K562 (cell line): ENCODE measurements at regions not wholly inside any gene's neighbourhood (a gene's known extent, or its start where the extent isn't known, plus 50 kb on each side); places are given as distances from the start of the nearest gene placed in this dataset.
"Not testable (repeated sequence)": the region's sequence is repeated elsewhere in the genome, so short reads cannot be mapped to it uniquely, and the experiment has no call there.

Experiments
- ATAC-seq: fragments of 200-7000 bp; cut with Tn5 transposase; 3 replicates; pipeline ENCODE4 v1.9.1; 2020; ENCODE audit warnings: moderate library complexity
- BruUV-seq: library from RNA; stranded (reverse); fragments of 400-500 nt; replicated peaks from 2 replicates; lab custom pipeline; 2021; lab: Mats Ljungman, UMichigan
- CTCF ChIA-PET: fragments of 300-600 bp; formaldehyde crosslinking; extraction: SDS; loops from one replicate; lab custom pipeline; 2021; ENCODE audit warnings: low intra/inter-chr PET ratio; lab: Yijun Ruan, JAX
- POLR2A ChIA-PET: fragments of 300-600, 350-650 bp; sonication (Branson Sonifier 250); formaldehyde crosslinking; extraction: SDS; loops from one replicate; lab custom pipeline; 2021; ENCODE audit warnings: antibody characterized with exemption, inconsistent platforms; lab: Yijun Ruan, JAX
- DNase-seq, 4 experiments: peaks; one replicate each; pipeline versions ENCODE4 v3.0.0 to v3.0.0-alpha.2; 2011 to 2018; ENCODE audit warnings: low spot score in 3 of 4, mixed read lengths in 3 of 4; ENCODE audit errors: extremely low read depth in 1 of 4
- FAIRE-seq: peaks from 2 replicates; lab custom pipeline; 2011; peaks lifted over from hg19 to GRCh38; lab: Jason Lieb, UNC
- H2AFZ ChIP-seq: 2 replicates; pipeline ENCODE4 v1.6.0; 2011; ENCODE audit warnings: low read depth, low read length, control low read depth, inconsistent platforms
- H3K27ac ChIP-seq: fragments of 200-600 bp; 3 replicates; pipeline ENCODE4 v1.8.0; 2011; ENCODE audit warnings: low read depth, mild to moderate bottlenecking, control low read depth, inconsistent platforms, low read length, moderate library complexity, mixed read lengths; ENCODE audit errors: extremely low read depth
- H3K27me3 ChIP-seq, 2 experiments: fragments of 300-600 bp in 1 of 2; 2 replicates in 1 of 2; 3 replicates in 1 of 2; pipeline versions ENCODE4 v1.6.0 to v1.8.0; 2011; ENCODE audit warnings: inconsistent platforms in 2 of 2, low read length in 2 of 2, mild to moderate bottlenecking in 1 of 2, mixed read lengths in 1 of 2, moderate library complexity in 1 of 2; ENCODE audit not compliant: control insufficient read depth in 2 of 2, insufficient read depth in 2 of 2
- H3K36me3 ChIP-seq: fragments of 300-600 bp; 3 replicates; pipeline ENCODE4 v1.8.0; 2011; ENCODE audit warnings: mild to moderate bottlenecking, low read length, inconsistent platforms; ENCODE audit not compliant: control insufficient read depth, insufficient read depth
- H3K4me1 ChIP-seq, 2 experiments: fragments of 200-600 bp in 1 of 2; replicated peaks in 1 of 2; 2 replicates in 1 of 2; 3 replicates in 1 of 2; pipeline versions ENCODE4 v1.5.1 to v1.8.0; 2011; ENCODE audit warnings: inconsistent platforms in 2 of 2, low read length in 2 of 2, mild to moderate bottlenecking in 1 of 2, mixed read lengths in 1 of 2, moderate library complexity in 1 of 2; ENCODE audit not compliant: control insufficient read depth in 2 of 2, insufficient read depth in 2 of 2
- H3K4me2 ChIP-seq: 2 replicates; pipeline ENCODE4 v1.6.1; 2011; ENCODE audit warnings: low read length, control low read depth, inconsistent platforms, mixed read lengths; ENCODE audit not compliant: insufficient read depth
- H3K4me3 ChIP-seq: fragments of 200-600 bp; sonication (generic), shearing (Covaris generic); 2 replicates; pipeline ENCODE4 v1.5.1; 2016; ENCODE audit warnings: control low read depth, inconsistent platforms
- H3K79me2 ChIP-seq: fragments of 200-600 bp; 3 replicates; pipeline ENCODE4 v1.8.0; 2011; ENCODE audit warnings: low read length, inconsistent platforms; ENCODE audit not compliant: control insufficient read depth, insufficient read depth
- H3K9ac ChIP-seq, 2 experiments: 2 replicates each; pipeline versions ENCODE4 v1.6.0 to v1.6.1; 2011; ENCODE audit warnings: low read depth in 2 of 2, low read length in 2 of 2, control low read depth in 1 of 2, inconsistent platforms in 1 of 2, mild to moderate bottlenecking in 1 of 2, mixed read lengths in 1 of 2; ENCODE audit not compliant: insufficient read depth in 1 of 2
- H3K9me1 ChIP-seq: one replicate; pipeline ENCODE4 v1.6.0; 2011; ENCODE audit warnings: inconsistent platforms, mild to moderate bottlenecking, low read length, moderate library complexity; ENCODE audit not compliant: control insufficient read depth, insufficient read depth
- H3K9me3 ChIP-seq: replicated peaks from 2 replicates; pipeline ENCODE4 v1.5.1; 2011; ENCODE audit warnings: low read depth, low read length, inconsistent platforms; ENCODE audit not compliant: control insufficient read depth, insufficient read depth
- H4K20me1 ChIP-seq: replicated peaks from 2 replicates; pipeline ENCODE4 v1.6.1; 2011; ENCODE audit warnings: low read length, inconsistent platforms, mixed read lengths; ENCODE audit not compliant: control insufficient read depth, insufficient read depth
- CEBPG ChIP-seq, 3 experiments: fragments of 200-800 bp in 1 of 3; sonication (Bioruptor generic) in 1 of 3; sonication (generic) in 1 of 3; formaldehyde crosslinking in 1 of 3; IDR thresholded peaks in 2 of 3; conservative IDR thresholded peaks in 1 of 3; 2 replicates each; pipeline versions ENCODE4 v1.6.1 to v1.8.0; 2016 to 2022; ENCODE audit warnings: missing compliant biosample characterization in 2 of 3, missing genetic modification characterization in 2 of 3, mild to moderate bottlenecking in 1 of 3, missing genetic modification reagents in 1 of 3
- FOXA3 ChIP-seq, 2 experiments: fragments of 450-650 bp in 1 of 2; sonication (generic) in 1 of 2; formaldehyde crosslinking; IDR thresholded peaks in 1 of 2; conservative IDR thresholded peaks in 1 of 2; 2 replicates each; pipeline versions ENCODE4 v1.4.0 to v1.8.0; 2020 to 2022; ENCODE audit warnings: mild to moderate bottlenecking in 2 of 2, missing genetic modification reagents in 1 of 2
- NBN ChIP-seq: fragments of 450-650 bp; IDR thresholded peaks from 2 replicates; pipeline ENCODE4 v1.6.1; 2016; ENCODE audit warnings: low read depth, mild to moderate bottlenecking
- NR2C2 ChIP-seq, 2 experiments: fragments of 200-800 bp in 1 of 2; sonication (Bioruptor generic) in 1 of 2; sonication (generic) in 1 of 2; formaldehyde crosslinking in 1 of 2; IDR thresholded peaks; 2 replicates each; pipeline versions ENCODE4 v1.6.1 to v1.8.0; 2016 to 2022; ENCODE audit warnings: mild to moderate bottlenecking in 1 of 2, missing compliant biosample characterization in 1 of 2, missing genetic modification characterization in 1 of 2, missing genetic modification reagents in 1 of 2
- PTRF ChIP-seq: fragments of 450-650 bp; IDR thresholded peaks from 2 replicates; pipeline ENCODE4 v1.6.1; 2016; ENCODE audit warnings: mild to moderate bottlenecking, missing genetic modification characterization, missing compliant biosample characterization
- RCOR1 ChIP-seq, 2 experiments: IDR thresholded peaks; 2 replicates each; pipeline ENCODE4 v1.6.1; 2012; ENCODE audit warnings: low read depth in 2 of 2, low read length in 2 of 2, borderline replicate concordance in 1 of 2, improper control_type of control experiment in 1 of 2
- SMARCE1 ChIP-seq: fragments of 450-650 bp; IDR thresholded peaks from 2 replicates; pipeline ENCODE4 v1.7.1; 2016; ENCODE audit warnings: mild to moderate bottlenecking
- SREBF2 ChIP-seq: sonication (generic); formaldehyde crosslinking; IDR thresholded peaks from 2 replicates; pipeline ENCODE4 v1.4.0; 2020; ENCODE audit warnings: mild to moderate bottlenecking, missing genetic modification reagents
- ZFPM2 ChIP-seq: fragments of 250-450 bp; sonication (Bioruptor Pico); IDR thresholded peaks from 2 replicates; pipeline ENCODE4 v1.5.1; 2022; ENCODE audit warnings: mild to moderate bottlenecking
- WGBS: fragments of 100-300 bp; shearing (Covaris generic); methylation state at CpG from one replicate; pipeline ENCODE4 v1.1.6; 2016; ENCODE audit warnings: low coverage, mixed read lengths; ENCODE audit not compliant: insufficient coverage; ENCODE audit errors: missing lambda C conversion rate; 5-methylcytosine and 5-hydroxymethylcytosine counted together
- in situ Hi-C: fragments of 300-500 bp; cut with MboI; formaldehyde crosslinking; loops from 4 replicates; pipeline ENCODE4 v1.15.0; 2018; ENCODE audit warnings: inconsistent platforms, mixed read lengths
- intact Hi-C: fragments of 100-400 bp; cut with micrococcal nuclease; formaldehyde crosslinking; loops from 2 replicates; pipeline ENCODE4 v1.14.2; 2022
- TF ChIP-seq, protein P1 (sequence below): fragments of 450-650 bp; IDR thresholded peaks from 2 replicates; pipeline ENCODE4 v1.6.1; 2018; ENCODE audit not compliant: partially characterized antibody

DNA sequence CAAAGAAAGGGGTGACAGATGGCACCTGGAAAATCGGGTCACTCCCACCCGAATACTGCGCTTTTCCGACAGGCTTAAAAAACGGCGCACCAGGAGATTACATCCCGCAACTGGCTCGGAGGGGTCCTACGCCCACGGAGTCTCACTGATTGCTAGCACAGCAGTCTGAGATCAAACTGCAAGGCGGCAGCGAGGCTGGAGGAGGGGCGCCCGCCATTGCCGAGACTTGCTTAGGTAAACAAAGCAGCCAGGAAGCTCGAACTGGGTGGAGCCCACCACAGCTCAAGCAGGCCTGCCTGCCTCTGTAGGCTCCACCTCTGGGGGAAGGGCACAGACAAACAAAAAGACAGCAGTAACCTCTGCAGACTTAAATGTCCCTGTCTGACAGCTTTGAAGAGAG, 225.2 kb upstream of the ADCY2 start:
- ATAC-seq, H3K4me2 ChIP-seq, H3K9me3 ChIP-seq, H3K79me2 ChIP-seq, H4K20me1 ChIP-seq, H3K9me1 ChIP-seq, H3K27me3 ChIP-seq, BruUV-seq, intact Hi-C loops, H2AFZ ChIP-seq, H3K4me1 ChIP-seq, H3K27ac ChIP-seq, H3K36me3 ChIP-seq, CTCF ChIA-PET, DNase-seq, FAIRE-seq, POLR2A ChIA-PET, in situ Hi-C loops, H3K4me3 ChIP-seq, H3K9ac ChIP-seq: not testable (repeated sequence)
- WGBS = 7% methylated on average over 12 of the region's 16 CpGs
- TF ChIP-seq FOXA3 (CRISPR knock-in tag; conservative IDR thresholded peaks at IDR 0.05 in 1 of 2, IDR thresholded peaks at IDR 0.05 in 1 of 2) = 0 out of 4 replicates have a peak, but pooled peaks of 1 of the 2 experiments have one; percentile 11
- TF ChIP-seq, all 486 proteins: peak for 1; not testable (repeated sequence) for 485

DNA sequence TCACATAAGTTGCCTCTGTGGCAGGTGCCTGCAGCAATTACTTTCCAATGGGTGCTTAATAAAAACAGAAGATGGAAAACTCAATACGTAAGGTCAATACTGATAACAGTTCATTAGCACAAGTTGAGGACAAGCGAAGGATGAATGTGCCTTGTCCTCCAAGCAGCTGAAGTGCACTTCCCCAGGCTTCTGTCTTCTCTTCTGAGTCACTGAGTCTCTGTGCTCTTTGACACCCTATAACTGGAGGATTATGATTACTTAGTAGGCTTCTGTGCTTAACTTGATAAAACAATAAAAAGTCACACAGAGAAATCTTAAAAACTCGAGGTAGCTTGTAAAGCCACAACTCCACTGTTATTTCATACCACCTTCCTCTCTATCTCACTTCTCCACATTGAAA, 216.6 kb upstream of the ADCY2 start:
- no peak overlapping the region for H3K4me2 ChIP-seq
- no peaks in the 10 kb centered on the region for H3K9me1 ChIP-seq
- CTCF ChIA-PET = no interaction called here
- H3K79me2 ChIP-seq = no peaks in the 10 kb centered on the region
- no TSS peak for BruUV-seq
- H3K27ac ChIP-seq = no peak overlapping the region
- WGBS = 2% methylated on average over 3 of the region's 3 CpGs
- in situ Hi-C loops (no loop called here), intact Hi-C loops (no loop called here)
- no peaks in the 10 kb centered on the region for H3K36me3 ChIP-seq
- H3K9ac ChIP-seq = no peak overlapping the region
- H4K20me1 ChIP-seq = no peaks in the 10 kb centered on the region
- DNase-seq (no peak), FAIRE-seq (no peak), ATAC-seq (no peak)
- H3K4me3 ChIP-seq = no peak overlapping the region
- POLR2A ChIA-PET = no interaction called here
- H3K9me3 ChIP-seq = no peaks in the 10 kb centered on the region
- H3K27me3 ChIP-seq = no peaks in the 10 kb centered on the region
- no peaks in the 10 kb centered on the region for H3K4me1 ChIP-seq
- H2AFZ ChIP-seq = no peak overlapping the region
- TF ChIP-seq NBN (no peak), SMARCE1 (no peak), SREBF2 (CRISPR knock-in tag) (no peak), ZFPM2 (CRISPR knock-in tag) (no peak), RCOR1 (IDR thresholded peaks at IDR 0.05; ENCODE audit: borderline replicate concordance in 1 of 2, low read depth in 2 of 2, low read length in 2 of 2) (no peak), NR2C2 (CRISPR knock-in tag; IDR thresholded peaks at IDR 0.05) (no peak), NR2C2 (tag; IDR thresholded peaks at IDR 0.05) (no peak), CEBPG (CRISPR knock-in tag; IDR thresholded peaks at IDR 0.05) (no peak), CEBPG (tag; conservative IDR thresholded peaks at IDR 0.05 in 1 of 2, IDR thresholded peaks at IDR 0.05 in 1 of 2) (no peak), PTRF (tag) (no peak)
- TF ChIP-seq, protein P1, sequence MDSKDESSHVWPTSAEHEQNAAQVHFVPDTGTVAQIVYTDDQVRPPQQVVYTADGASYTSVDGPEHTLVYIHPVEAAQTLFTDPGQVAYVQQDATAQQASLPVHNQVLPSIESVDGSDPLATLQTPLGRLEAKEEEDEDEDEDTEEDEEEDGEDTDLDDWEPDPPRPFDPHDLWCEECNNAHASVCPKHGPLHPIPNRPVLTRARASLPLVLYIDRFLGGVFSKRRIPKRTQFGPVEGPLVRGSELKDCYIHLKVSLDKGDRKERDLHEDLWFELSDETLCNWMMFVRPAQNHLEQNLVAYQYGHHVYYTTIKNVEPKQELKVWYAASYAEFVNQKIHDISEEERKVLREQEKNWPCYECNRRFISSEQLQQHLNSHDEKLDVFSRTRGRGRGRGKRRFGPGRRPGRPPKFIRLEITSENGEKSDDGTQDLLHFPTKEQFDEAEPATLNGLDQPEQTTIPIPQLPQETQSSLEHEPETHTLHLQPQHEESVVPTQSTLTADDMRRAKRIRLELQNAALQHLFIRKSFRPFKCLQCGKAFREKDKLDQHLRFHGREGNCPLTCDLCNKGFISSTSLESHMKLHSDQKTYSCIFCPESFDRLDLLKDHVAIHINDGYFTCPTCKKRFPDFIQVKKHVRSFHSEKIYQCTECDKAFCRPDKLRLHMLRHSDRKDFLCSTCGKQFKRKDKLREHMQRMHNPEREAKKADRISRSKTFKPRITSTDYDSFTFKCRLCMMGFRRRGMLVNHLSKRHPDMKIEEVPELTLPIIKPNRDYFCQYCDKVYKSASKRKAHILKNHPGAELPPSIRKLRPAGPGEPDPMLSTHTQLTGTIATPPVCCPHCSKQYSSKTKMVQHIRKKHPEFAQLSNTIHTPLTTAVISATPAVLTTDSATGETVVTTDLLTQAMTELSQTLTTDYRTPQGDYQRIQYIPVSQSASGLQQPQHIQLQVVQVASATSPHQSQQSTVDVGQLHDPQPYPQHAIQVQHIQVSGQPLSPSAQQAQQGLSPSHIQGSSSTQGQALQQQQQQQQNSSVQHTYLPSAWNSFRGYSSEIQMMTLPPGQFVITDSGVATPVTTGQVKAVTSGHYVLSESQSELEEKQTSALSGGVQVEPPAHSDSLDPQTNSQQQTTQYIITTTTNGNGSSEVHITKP = no peak
